ENCODE measurements at regions not wholly inside any gene's neighbourhood (a gene's known extent, or its start where the extent isn't known, plus 50 kb on each side); places are given as distances from the start of the nearest gene placed in this dataset.
A peak's percentile ranks its signal among the peaks of the same experiment; 100 is the strongest.

- Histone ChIP-seq H4K20me1 (ENCODE audit: control insufficient read depth, extremely low read depth, insufficient read depth, low read length) (no peaks in the 10 kb centered on the region), H3K4me3 (replicated peaks in 1 of 4; ENCODE audit: control extremely low read depth in 1 of 4, insufficient read depth in 1 of 4, low read depth in 3 of 4, low read length in 4 of 4) (no peak overlapping the region), H3K79me2 (ENCODE audit: control insufficient read depth, insufficient read depth, low read length) (no peaks in the 10 kb centered on the region), H3K36me3 (ENCODE audit: control insufficient read depth, insufficient read depth, low read length) (no peaks in the 10 kb centered on the region), H3K4me1 (ENCODE audit: control insufficient read depth, extremely low read depth, insufficient read depth, low read length) (peaks cover 8% of the 10 kb centered on the region), H3K27me3 (ENCODE audit: control insufficient read depth, insufficient read depth, low read length) (no peaks in the 10 kb centered on the region), H3K4me2 (ENCODE audit: extremely low read depth, insufficient read depth, low read length) (no peak overlapping the region), H3K9me3 (ENCODE audit: control insufficient read depth, insufficient read depth, low read depth, low read length) (no peaks in the 10 kb centered on the region), H3K9ac (ENCODE audit: insufficient read depth, low read length) (no peak overlapping the region), H3K27ac (ENCODE audit: insufficient read depth, low read length) (peak overlapping the region; percentile 75), H2AFZ (ENCODE audit: low read length) (no peak overlapping the region)
- TF ChIP-seq CTCF (conservative IDR thresholded peaks at IDR 0.05 in 1 of 2, IDR thresholded peaks at IDR 0.05 in 1 of 2; ENCODE audit: low read depth in 1 of 2, low read length in 2 of 2) (no peak), EZH2 (IDR thresholded peaks at IDR 0.05; ENCODE audit: low read length, missing control alignments) (no peak)
- DNase-seq (ENCODE audit: low read depth in 2 of 2): peak; percentile 95 to 99
These were observed 244.7 kb upstream of the HS6ST1 start for GRCh38 chr2:128563348-128563687.

GRCh38 chr2:128564131-128564530 is 245.5 kb upstream of the HS6ST1 start:
- Histone ChIP-seq H3K4me1 (ENCODE audit: control insufficient read depth, extremely low read depth, insufficient read depth, low read length) (peaks cover 8% of the 10 kb centered on the region), H3K9me3 (ENCODE audit: control insufficient read depth, insufficient read depth, low read depth, low read length) (no peaks in the 10 kb centered on the region), H3K36me3 (ENCODE audit: control insufficient read depth, insufficient read depth, low read length) (no peaks in the 10 kb centered on the region), H2AFZ (ENCODE audit: low read length) (no peak overlapping the region), H3K9ac (ENCODE audit: insufficient read depth, low read length) (no peak overlapping the region), H3K27ac (ENCODE audit: insufficient read depth, low read length) (peak overlapping the region; percentile 16), H3K4me3 (replicated peaks in 1 of 4; ENCODE audit: control extremely low read depth in 1 of 4, insufficient read depth in 1 of 4, low read depth in 3 of 4, low read length in 4 of 4) (no peak overlapping the region), H3K27me3 (ENCODE audit: control insufficient read depth, insufficient read depth, low read length) (no peaks in the 10 kb centered on the region), H3K79me2 (ENCODE audit: control insufficient read depth, insufficient read depth, low read length) (no peaks in the 10 kb centered on the region), H4K20me1 (ENCODE audit: control insufficient read depth, extremely low read depth, insufficient read depth, low read length) (no peaks in the 10 kb centered on the region), H3K4me2 (ENCODE audit: extremely low read depth, insufficient read depth, low read length) (no peak overlapping the region)
- no peak for DNase-seq (ENCODE audit: low read depth in 2 of 2)
- no peak for TF ChIP-seq CTCF (conservative IDR thresholded peaks at IDR 0.05 in 1 of 2, IDR thresholded peaks at IDR 0.05 in 1 of 2; ENCODE audit: low read depth in 1 of 2, low read length in 2 of 2)
- TF ChIP-seq EZH2 (IDR thresholded peaks at IDR 0.05; ENCODE audit: low read length, missing control alignments): no peak

- no peak overlapping the region for H3K9ac ChIP-seq (ENCODE audit: insufficient read depth, low read length)
- no peak overlapping the region for H3K27ac ChIP-seq (ENCODE audit: insufficient read depth, low read length)
- H3K9me3 ChIP-seq (ENCODE audit: control insufficient read depth, insufficient read depth, low read depth, low read length): no peaks in the 10 kb centered on the region
- DNase-seq (ENCODE audit: low read depth in 2 of 2): no peak
- H3K79me2 ChIP-seq (ENCODE audit: control insufficient read depth, insufficient read depth, low read length): no peaks in the 10 kb centered on the region
- no peaks in the 10 kb centered on the region for H3K27me3 ChIP-seq (ENCODE audit: control insufficient read depth, insufficient read depth, low read length)
- peaks cover 8% of the 10 kb centered on the region for H3K4me1 ChIP-seq (ENCODE audit: control insufficient read depth, extremely low read depth, insufficient read depth, low read length)
- H2AFZ ChIP-seq (ENCODE audit: low read length): no peak overlapping the region
- no peaks in the 10 kb centered on the region for H3K36me3 ChIP-seq (ENCODE audit: control insufficient read depth, insufficient read depth, low read length)
- H3K4me2 ChIP-seq (ENCODE audit: extremely low read depth, insufficient read depth, low read length): no peak overlapping the region
- no peaks in the 10 kb centered on the region for H4K20me1 ChIP-seq (ENCODE audit: control insufficient read depth, extremely low read depth, insufficient read depth, low read length)
- H3K4me3 ChIP-seq (replicated peaks in 1 of 4; ENCODE audit: control extremely low read depth in 1 of 4, insufficient read depth in 1 of 4, low read depth in 3 of 4, low read length in 4 of 4): no peak overlapping the region
- TF ChIP-seq EZH2 (IDR thresholded peaks at IDR 0.05; ENCODE audit: low read length, missing control alignments) (no peak), CTCF (conservative IDR thresholded peaks at IDR 0.05 in 1 of 2, IDR thresholded peaks at IDR 0.05 in 1 of 2; ENCODE audit: low read depth in 1 of 2, low read length in 2 of 2) (no peak)
These were observed 245.9 kb upstream of the HS6ST1 start for GRCh38 chr2:128564551-128564950.
